ENCODE measurements at regions not wholly inside any gene's neighbourhood (a gene's known extent, or its start where the extent isn't known, plus 50 kb on each side); places are given as distances from the start of the nearest gene placed in this dataset.
"Not testable (repeated sequence)": the region's sequence is repeated elsewhere in the genome, so short reads cannot be mapped to it uniquely, and the experiment has no call there.

DNA sequence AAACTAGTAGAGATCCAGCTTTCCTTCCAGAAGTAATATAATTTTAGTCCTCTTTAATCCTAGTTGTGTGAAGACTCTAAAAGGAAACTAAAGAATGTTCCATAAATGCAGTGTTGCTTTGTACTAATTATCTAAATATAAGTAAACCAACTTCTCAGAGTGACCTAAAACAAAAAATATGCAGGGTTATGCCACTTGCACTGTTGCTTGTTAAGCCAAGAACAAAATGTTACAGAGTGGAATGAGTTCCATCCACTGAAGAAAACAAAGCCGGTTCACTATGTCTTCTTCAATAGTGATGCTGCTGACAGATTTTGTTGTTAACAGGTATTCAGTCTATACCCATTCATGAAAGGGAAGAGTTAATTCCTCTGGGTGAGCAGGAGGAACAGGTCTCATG lies 252.0 kb upstream of the DIAPH2 start:
- DNase-seq, result no peak

DNA sequence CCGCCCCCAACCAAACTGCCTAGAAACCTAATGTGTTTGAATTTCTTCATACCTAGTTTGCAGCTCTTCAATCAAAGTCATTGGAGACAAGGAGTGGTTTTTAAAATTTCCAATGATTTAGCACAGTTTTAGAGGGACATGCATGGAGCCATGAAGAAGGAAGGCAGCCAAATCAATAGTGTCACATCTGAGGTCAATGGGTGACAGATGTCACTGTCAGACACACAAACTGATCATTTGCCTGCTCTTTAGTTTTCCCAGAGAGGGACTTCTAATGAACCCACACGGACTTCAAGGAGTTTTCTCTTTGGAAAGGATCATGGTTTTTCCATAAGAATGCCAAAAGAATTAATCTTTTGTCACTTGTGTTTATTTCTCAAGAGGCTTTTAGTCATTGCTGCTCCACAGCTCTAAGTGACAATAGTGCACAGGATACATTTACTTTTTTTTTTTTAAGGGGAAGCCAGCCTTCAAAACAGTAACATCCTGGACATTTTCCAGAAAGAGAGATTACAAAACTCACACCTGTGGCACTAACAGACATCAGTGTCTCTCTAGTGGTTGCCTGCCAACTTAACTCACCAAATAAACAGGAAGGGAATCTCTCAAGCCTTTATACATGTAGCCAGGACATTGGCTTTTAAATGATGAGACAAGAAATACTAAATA lies 251.1 kb upstream of the DIAPH2 start:
- no peak for DNase-seq

DNA sequence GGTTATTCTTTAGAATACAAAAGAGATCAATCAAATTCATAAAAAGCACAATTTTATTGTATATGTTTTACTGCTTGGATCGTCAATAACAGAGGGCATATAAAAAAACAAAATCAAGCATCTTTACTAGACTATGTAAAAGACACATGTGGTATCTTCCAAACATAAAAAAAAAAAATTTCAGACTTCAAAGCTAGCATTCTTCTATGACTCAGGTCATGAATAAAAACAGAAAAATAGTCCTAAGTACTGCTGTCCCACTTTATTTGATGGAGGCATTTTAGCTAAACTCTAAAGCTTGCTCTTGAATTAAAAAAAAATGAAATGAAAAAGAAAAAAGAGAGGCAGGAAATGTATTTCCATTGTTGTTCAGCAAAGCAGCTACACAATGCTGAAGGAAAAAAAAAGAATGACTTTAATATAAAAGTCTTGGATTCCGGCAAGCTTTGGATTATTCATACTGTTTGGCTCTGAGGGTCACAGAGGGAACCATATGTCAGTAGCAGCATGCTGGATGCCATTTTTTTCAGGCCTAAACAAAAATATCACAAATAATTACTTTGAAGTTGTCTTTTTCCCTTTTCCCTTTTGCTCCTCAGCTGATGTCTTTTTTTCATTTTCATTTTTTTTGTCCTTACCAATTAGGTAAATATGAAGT lies 249.1 kb upstream of the DIAPH2 start:
- no peak for DNase-seq

- no peak for DNase-seq
Observed at GRCh38 chrX:96436105-96436504, 248.5 kb upstream of the DIAPH2 start.

DNA sequence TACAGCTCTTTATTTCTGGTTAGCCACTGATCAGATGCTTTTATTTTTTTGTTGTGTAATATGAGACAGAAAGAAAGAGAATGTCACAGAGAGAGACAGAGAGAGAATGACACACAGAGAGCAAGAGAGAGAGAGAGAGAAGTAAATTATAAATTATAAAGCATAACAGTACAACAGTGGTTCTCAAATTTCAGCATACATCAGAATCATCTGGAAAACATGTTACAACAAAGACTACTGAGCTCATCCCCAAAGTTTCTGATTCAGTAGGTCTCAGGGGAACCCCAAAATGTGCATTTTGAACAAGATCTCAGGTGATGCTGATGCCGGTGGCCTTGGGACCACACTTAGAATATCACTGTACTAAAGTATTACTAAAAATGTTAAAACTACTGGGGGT lies 245.8 kb upstream of the DIAPH2 start:
- DNase-seq, result no peak

DNA sequence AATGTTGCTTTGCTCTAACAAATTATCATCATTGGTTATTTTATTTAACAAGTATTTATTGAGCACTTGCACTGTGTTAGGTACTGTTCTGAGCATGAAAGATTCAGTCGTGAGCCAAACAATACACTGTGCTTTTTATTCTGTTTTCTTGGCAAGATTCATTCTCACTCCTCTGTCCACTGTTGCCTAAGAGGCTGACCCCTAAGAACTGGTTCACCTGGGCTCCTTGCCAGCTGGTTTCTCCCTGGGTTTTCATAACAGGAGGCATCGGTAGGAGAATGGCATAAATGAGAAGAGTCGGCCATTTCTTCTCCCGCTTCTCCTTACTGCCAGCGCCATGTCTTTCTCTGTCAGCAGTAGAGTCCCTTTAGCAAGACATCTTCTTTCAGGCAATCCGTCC lies 243.7 kb upstream of the DIAPH2 start:
- DNase-seq, result no peak

DNA sequence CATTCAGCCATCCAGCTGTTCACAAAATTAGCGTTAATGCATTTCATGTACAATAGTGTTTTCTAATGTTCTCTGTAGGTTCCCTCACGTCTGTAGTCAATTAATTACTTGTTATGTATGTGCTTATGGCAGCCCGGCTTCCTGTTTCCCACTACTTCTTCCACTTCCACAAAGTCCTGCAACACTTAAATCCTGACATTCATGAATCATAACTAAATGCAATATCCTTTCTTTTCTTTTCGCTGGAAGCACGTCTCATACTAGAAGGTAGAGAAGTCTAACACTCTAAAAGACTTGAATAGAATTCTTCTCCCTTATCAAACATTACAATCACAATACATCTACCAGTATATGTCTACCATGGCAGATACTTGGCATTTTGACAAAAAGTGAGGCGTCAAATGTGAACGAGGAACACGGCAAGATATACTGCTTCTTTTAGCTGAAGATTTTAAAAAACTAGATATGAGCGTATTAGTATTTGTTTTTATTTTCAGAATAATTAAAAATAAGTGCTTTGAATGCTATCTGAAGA lies 239.0 kb upstream of the DIAPH2 start:
- no peak for DNase-seq

DNA sequence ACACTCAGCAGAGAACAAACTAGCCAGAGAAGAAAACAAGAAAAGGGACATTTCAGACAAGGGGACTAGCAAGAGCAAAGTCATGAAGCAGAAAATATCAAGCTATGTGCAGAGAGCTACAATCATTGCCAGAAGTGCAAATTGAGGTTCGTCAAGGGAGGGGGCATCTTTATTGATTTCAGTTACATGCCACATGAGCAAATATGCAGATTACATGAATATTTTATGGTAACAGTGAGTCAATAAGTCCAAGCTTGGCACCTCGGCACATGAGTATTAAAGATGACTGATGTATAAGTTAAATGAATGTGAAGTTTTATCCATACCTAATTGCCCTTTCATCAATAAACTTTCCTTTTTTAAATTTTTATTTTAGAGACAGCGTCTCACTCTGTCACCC lies 238.1 kb upstream of the DIAPH2 start:
- DNase-seq, result no peak

- DNase-seq, result no peak
Observed at GRCh38 chrX:96447161-96447560, 237.5 kb upstream of the DIAPH2 start.

DNA sequence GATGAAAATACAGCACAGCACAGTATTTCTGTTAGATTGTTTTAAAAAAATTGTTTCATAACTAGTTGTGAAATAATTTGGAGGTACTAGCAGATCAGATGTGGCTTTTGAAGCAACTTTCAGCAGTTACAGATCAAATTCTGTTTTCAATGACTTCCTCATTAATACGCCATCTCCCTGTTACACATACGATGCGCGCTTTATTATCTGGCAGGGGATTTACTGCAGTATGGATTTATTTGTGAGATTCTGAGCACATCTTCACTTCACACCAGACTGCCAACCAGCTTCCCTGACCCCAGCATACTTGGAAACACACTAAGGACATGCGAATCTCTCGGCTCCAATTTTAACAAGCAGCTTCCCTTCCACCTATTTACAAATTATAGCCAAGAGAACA lies 235.5 kb upstream of the DIAPH2 start:
- DNase-seq, result no peak

GRCh38 chrX:96449896-96450295 lies 234.7 kb upstream of the DIAPH2 start:
- no peak for DNase-seq

DNA sequence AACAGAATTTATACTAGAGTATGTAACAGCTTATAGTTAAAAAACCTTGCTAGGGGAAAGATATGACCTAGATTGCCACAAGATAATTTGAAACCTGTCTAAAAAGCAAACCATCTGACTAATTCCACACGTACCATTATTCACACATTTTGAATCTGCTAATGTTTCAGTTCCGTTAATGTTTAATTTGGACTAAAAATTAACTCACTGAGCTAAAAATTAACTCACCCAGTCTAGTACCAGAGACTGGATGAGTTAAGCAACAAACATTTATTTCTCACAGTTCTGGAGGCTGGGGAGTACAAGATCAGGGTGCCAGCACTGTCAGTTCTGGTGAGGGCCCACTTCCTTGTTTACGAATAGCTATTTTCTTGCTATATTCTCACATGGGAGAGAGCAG lies 231.5 kb upstream of the DIAPH2 start:
- no peak for DNase-seq

GRCh38 chrX:96455078-96455477 lies 229.6 kb upstream of the DIAPH2 start:
- no peak for DNase-seq

DNA sequence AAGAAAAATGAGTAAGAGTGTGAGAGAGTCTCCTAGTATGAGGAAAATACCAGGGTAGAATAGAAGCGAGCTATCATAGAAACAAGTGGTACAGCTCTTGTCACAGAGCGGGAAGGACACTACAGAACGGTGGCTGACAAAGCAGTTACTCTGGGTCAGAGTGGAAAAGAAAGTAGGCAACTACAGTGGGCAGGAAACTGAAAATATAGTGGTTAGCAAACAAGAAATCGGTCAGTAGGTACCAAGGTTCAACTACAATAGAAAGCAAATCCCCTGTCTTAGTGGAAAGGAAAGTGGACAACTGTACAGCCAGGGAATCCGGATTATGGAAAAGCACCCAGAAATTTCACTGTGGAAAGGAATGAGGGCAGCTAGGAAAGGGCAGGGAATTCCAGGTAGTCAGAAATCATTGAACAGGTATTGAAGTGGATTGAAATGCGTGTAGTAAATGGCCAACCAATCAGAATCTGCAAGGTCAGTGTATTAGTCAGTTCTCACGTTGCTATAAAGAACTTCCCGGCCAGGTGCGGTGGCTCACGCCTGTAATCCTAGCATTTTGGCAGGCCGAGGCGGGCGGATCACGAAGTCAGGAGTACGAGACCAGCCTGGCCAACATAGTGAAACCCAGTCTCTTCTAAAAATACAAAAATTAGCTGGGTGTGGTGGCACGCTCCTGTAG lies 219.6 kb upstream of the DIAPH2 start:
- DNase-seq, result no peak

- no peak for DNase-seq
Observed at GRCh38 chrX:96474029-96474740, 210.5 kb upstream of the DIAPH2 start.

GRCh38 chrX:96474741-96475125 lies 209.9 kb upstream of the DIAPH2 start:
- DNase-seq, result no peak

DNA sequence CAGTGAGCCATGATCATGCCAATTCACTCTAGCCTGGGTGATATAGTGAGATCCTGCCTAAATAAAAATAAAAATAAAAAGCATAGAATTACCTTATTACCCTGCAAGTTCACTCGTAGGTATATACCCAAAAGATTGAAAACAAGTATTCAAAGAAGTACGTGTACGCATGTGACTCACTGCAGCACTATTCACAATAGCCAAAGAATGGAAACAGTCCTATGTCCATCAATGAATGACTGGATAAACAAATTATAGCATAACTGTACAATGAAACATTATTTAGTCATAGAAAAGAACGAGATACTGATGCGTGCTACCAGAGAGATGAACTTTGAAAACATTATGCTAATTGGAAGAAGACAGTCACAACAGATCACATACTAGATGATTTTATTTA lies 204.6 kb upstream of the DIAPH2 start:
- no peak for DNase-seq

- DNase-seq, result no peak
Observed at GRCh38 chrX:96481831-96482230, 202.8 kb upstream of the DIAPH2 start.

DNA sequence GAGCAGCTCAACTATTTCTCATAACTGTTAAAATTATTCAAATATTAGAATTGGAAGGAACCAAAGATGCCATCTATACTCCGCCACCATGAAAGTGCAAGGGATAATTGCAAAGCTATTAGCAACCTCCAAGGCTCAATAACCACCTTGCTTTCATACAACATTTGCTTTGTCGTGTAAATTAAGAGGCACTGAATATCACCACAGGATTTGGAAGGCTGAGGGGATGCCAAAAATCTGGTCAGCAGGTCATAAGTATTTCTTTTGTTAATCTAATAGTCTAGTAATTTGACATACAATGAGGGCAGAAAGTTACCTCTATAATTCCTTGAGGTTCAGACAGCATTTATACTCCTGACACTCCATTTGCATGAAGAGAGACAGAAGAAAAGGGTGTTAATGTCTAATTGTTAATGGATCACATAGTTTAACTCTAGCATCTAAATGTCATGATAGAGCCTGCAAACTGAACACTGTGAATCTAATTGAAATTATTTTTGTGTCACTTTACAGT lies 200.9 kb upstream of the DIAPH2 start:
- DNase-seq, result no peak

DNA sequence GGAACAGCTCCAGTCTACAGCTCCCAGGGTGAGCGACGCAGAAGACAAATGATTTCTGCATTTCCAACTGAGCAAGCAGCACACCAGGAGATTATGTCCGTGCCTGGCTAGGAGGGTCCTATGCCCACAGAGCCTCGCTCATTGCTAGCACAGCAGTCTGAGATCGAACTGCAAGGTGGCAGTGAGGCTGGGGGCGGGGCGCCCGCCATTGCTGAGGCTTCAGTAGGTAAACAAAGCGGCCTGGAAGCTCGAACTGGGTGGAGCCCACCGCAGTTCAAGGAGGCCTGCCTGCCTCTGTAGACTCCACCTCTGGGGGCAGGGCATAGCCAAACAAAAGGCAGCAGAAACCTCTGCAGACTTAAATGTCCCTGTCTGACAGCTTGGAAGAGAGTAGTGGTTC lies 198.0 kb upstream of the DIAPH2 start:
- DNase-seq, result not testable (repeated sequence)

- no peak for DNase-seq
Observed at GRCh38 chrX:96502507-96502906, 182.1 kb upstream of the DIAPH2 start.

DNA sequence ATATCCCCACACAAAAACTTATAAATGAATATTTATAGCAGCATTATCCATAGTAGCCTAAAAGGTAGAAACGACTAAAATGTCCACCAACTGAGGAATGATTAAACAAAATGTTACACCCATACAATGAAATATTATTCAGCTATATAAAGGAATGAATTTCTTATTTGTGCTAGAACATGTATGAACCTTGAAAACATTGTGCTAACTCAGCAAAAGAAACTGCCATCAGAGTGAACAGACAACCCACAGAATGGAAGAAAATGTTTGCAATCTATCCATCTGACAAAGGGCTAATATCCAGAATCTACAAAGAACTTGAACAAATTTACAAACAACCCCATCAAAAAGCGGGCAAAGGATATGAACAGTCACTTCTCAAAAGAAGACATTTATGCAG lies 155.3 kb upstream of the DIAPH2 start:
- not testable (repeated sequence) for DNase-seq

GRCh38 chrX:96538104-96538725 lies 146.4 kb upstream of the DIAPH2 start:
- no peak for DNase-seq

Data from eye (tissue), 1 donor.